IPS-18c (cell line): ENCODE measurements at regions not wholly inside any gene's neighbourhood (a gene's known extent, or its start where the extent isn't known, plus 50 kb on each side); places are given as distances from the start of the nearest gene placed in this dataset.
"Not testable (repeated sequence)": the region's sequence is repeated elsewhere in the genome, so short reads cannot be mapped to it uniquely, and the experiment has no call there.

Experiments
- H3K4me3 ChIP-seq: 2 replicates; pipeline ENCODE4 v1.7.0; 2013; ENCODE audit warnings: low read depth, mild to moderate bottlenecking, low read length, moderate library complexity; ENCODE audit not compliant: insufficient read depth
- H3K9me3 ChIP-seq: one replicate; pipeline ENCODE4 v1.6.1; 2013; ENCODE audit warnings: mild to moderate bottlenecking, low read length, moderate library complexity; ENCODE audit not compliant: control insufficient read depth, insufficient read depth

GRCh38 chr16:50459496-50460080 lies 88.6 kb upstream of the NKD1 start:
- Histone ChIP-seq H3K9me3 (no peaks in the 10 kb centered on the region), H3K4me3 (no peak overlapping the region)

GRCh38 chr16:50458667-50459495 lies 89.3 kb upstream of the NKD1 start:
- H3K4me3 ChIP-seq = no peak overlapping the region
- no peaks in the 10 kb centered on the region for H3K9me3 ChIP-seq

GRCh38 chr16:50457979-50458491 lies 89.2 kb upstream of the BRD7 start:
- H3K4me3 ChIP-seq = no peak overlapping the region
- no peaks in the 10 kb centered on the region for H3K9me3 ChIP-seq

- no peaks in the 10 kb centered on the region for H3K9me3 ChIP-seq
- H3K4me3 ChIP-seq = no peak overlapping the region
These were observed 88.6 kb upstream of the BRD7 start for GRCh38 chr16:50457423-50457822.

GRCh38 chr16:50455288-50455845 lies 86.6 kb upstream of the BRD7 start:
- Histone ChIP-seq H3K9me3 (no peaks in the 10 kb centered on the region), H3K4me3 (no peak overlapping the region)

- H3K9me3 ChIP-seq = no peaks in the 10 kb centered on the region
- no peak overlapping the region for H3K4me3 ChIP-seq
These were observed 84.7 kb upstream of the BRD7 start for GRCh38 chr16:50453446-50453845.

- no peak overlapping the region for H3K4me3 ChIP-seq
- no peaks in the 10 kb centered on the region for H3K9me3 ChIP-seq
These were observed 83.2 kb upstream of the BRD7 start for GRCh38 chr16:50451951-50452508.

- Histone ChIP-seq H3K4me3 (no peak overlapping the region), H3K9me3 (no peaks in the 10 kb centered on the region)
These were observed 82.2 kb upstream of the BRD7 start for GRCh38 chr16:50450957-50451356.

- Histone ChIP-seq H3K9me3 (no peaks in the 10 kb centered on the region), H3K4me3 (no peak overlapping the region)
These were observed 81.0 kb upstream of the BRD7 start for GRCh38 chr16:50449800-50450199.

- Histone ChIP-seq H3K4me3 (no peak overlapping the region; the same call in 1 of the 2 replicates), H3K9me3 (no peaks in the 10 kb centered on the region)
These were observed 80.2 kb upstream of the BRD7 start for GRCh38 chr16:50448981-50449380.

- Histone ChIP-seq H3K9me3 (no peaks in the 10 kb centered on the region), H3K4me3 (no peak overlapping the region; the same call in 1 of the 2 replicates)
These were observed 79.7 kb upstream of the BRD7 start for GRCh38 chr16:50448522-50448921.

GRCh38 chr16:50447386-50447785 lies 78.6 kb upstream of the BRD7 start:
- H3K9me3 ChIP-seq, H3K4me3 ChIP-seq: not testable (repeated sequence)

- H3K4me3 ChIP-seq = no peak overlapping the region
- peaks cover 5% of the 10 kb centered on the region for H3K9me3 ChIP-seq
These were observed 78.1 kb upstream of the BRD7 start for GRCh38 chr16:50446861-50447260.

- peaks cover 8% of the 10 kb centered on the region for H3K9me3 ChIP-seq
- no peak overlapping the region for H3K4me3 ChIP-seq
These were observed 77.1 kb upstream of the BRD7 start for GRCh38 chr16:50445621-50446555.

- Histone ChIP-seq H3K4me3 (no peak overlapping the region), H3K9me3 (peaks cover 8% of the 10 kb centered on the region)
These were observed 75.7 kb upstream of the BRD7 start for GRCh38 chr16:50444526-50444925.

- peaks cover 11% of the 10 kb centered on the region for H3K9me3 ChIP-seq
- H3K4me3 ChIP-seq = peak overlapping the region; percentile 17; the same call in 1 of the 2 replicates
These were observed 73.4 kb upstream of the BRD7 start for GRCh38 chr16:50442221-50442620.
